Adrenal gland (tissue), 5 donors: ENCODE measurements at regions not wholly inside any gene's neighbourhood (a gene's known extent, or its start where the extent isn't known, plus 50 kb on each side); places are given as distances from the start of the nearest gene placed in this dataset.

Experiments
- POLR2A ChIP-seq, 2 donors: fragments of 450-650 bp; IDR thresholded peaks; one replicate each; pipeline ENCODE4 v1.6.1; 2017; ENCODE audit warnings: antibody characterized with exemption in 2 of 2, mild to moderate bottlenecking in 2 of 2, moderate library complexity in 1 of 2
- TF ChIP-seq, protein P1 (sequence below), 6 experiments: fragments of 450-650 bp in 4 of 6; fragments of 200-600 bp in 2 of 6; sonication (generic) in 1 of 6; IDR thresholded peaks; 1 replicate in 5 of 6; 2 replicates in 1 of 6; pipeline versions ENCODE4 v1.5.1 to v1.8.0; 2016 to 2021; ENCODE audit warnings: antibody characterized with exemption in 6 of 6, mild to moderate bottlenecking in 2 of 6, moderate library complexity in 1 of 6
- donor health status: DM: no; HTN: no; CAD: no.

DNA sequence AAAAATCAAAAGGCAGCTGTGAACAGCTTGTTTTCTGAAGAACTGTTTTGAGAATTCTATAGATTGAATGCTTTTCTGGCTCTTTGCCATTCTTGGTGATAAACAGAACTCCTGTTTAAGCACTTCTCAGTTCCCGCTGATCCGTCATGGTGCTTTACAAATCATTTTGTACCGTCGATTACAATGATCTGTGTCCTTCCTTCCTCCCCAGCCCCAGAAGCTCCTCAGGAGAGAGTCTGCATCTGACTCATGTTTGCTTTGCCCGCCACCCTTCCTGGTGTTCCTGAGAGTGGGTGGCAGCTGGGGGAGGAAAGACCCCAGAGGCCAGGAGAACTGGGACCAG, 538.6 kb upstream of the MARCKS start:
- TF ChIP-seq, protein P1, sequence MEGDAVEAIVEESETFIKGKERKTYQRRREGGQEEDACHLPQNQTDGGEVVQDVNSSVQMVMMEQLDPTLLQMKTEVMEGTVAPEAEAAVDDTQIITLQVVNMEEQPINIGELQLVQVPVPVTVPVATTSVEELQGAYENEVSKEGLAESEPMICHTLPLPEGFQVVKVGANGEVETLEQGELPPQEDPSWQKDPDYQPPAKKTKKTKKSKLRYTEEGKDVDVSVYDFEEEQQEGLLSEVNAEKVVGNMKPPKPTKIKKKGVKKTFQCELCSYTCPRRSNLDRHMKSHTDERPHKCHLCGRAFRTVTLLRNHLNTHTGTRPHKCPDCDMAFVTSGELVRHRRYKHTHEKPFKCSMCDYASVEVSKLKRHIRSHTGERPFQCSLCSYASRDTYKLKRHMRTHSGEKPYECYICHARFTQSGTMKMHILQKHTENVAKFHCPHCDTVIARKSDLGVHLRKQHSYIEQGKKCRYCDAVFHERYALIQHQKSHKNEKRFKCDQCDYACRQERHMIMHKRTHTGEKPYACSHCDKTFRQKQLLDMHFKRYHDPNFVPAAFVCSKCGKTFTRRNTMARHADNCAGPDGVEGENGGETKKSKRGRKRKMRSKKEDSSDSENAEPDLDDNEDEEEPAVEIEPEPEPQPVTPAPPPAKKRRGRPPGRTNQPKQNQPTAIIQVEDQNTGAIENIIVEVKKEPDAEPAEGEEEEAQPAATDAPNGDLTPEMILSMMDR (IDR thresholded peaks at IDR 0.05): no peak
- TF ChIP-seq POLR2A (IDR thresholded peaks at IDR 0.05): no peak
